A549 (cell line): ENCODE measurements at regions not wholly inside any gene's neighbourhood (a gene's known extent, or its start where the extent isn't known, plus 50 kb on each side); places are given as distances from the start of the nearest gene placed in this dataset.
"Not testable (repeated sequence)": the region's sequence is repeated elsewhere in the genome, so short reads cannot be mapped to it uniquely, and the experiment has no call there.

Source experiments
- ATAC-seq, 2 experiments: fragments of 200-7000 bp in 1 of 2; fragments of >200 bp in 1 of 2; cut with Nextera tagmentation in 1 of 2; cut with Tn5 transposase in 1 of 2; 3 replicates each; pipeline versions ENCODE4 v1.8.0 to v1.9.1; 2018 to 2020; ENCODE audit warnings: mild to moderate bottlenecking in 1 of 2, moderate library complexity in 1 of 2
- CTCF ChIA-PET: fragments of 300-600 bp; sonication (Branson Sonifier 250); formaldehyde crosslinking; extraction: SDS; loops from one replicate; lab custom pipeline; 2021; ENCODE audit warnings: antibody characterized with exemption, inconsistent platforms; lab: Yijun Ruan, JAX
- POLR2A ChIA-PET: fragments of 350-600 bp; formaldehyde crosslinking; extraction: SDS; loops from one replicate; lab custom pipeline; 2021; ENCODE audit warnings: antibody characterized with exemption, inconsistent platforms; lab: Yijun Ruan, JAX
- DNase-seq, 2 experiments: peaks; one replicate each; pipeline versions ENCODE4 v3.0.0 to v3.0.0-alpha.2; 2011 to 2016; ENCODE audit warnings: low read depth in 1 of 2, low spot score in 1 of 2
- FAIRE-seq: peaks from 2 replicates; lab custom pipeline; 2011; peaks lifted over from hg19 to GRCh38; lab: Jason Lieb, UNC
- H3K27ac ChIP-seq, 2 experiments: fragments of >200 bp; sonication (Bioruptor Twin); formaldehyde crosslinking; 3 replicates each; pipeline ENCODE4 v1.5.1; 2016 to 2017
- H3K4me1 ChIP-seq: fragments of >200 bp; sonication (Bioruptor Twin); formaldehyde crosslinking; 3 replicates; pipeline ENCODE4 v1.6.1; 2016
- H3K4me2 ChIP-seq: fragments of >200 bp; sonication (Bioruptor Twin); formaldehyde crosslinking; 3 replicates; pipeline ENCODE4 v1.6.1; 2016
- H3K4me3 ChIP-seq: fragments of >200 bp; sonication (Bioruptor Twin); formaldehyde crosslinking; 3 replicates; pipeline ENCODE4 v1.5.1; 2016
- H3K9me3 ChIP-seq: fragments of >200 bp; sonication (Bioruptor Twin); formaldehyde crosslinking; 3 replicates; pipeline ENCODE4 v1.6.1; 2016
- BHLHE40 ChIP-seq: IDR thresholded peaks from 2 replicates; pipeline ENCODE4 v1.6.1; 2012; ENCODE audit warnings: low read depth, low read length, inconsistent platforms
- EHF ChIP-seq: fragments of 250-450 bp; sonication (Bioruptor Pico); IDR thresholded peaks from 2 replicates; pipeline ENCODE4 v1.5.0; 2020; ENCODE audit warnings: mild to moderate bottlenecking
- ESRRA ChIP-seq: fragments of 150-350 bp; IDR thresholded peaks from 2 replicates; pipeline ENCODE4 v1.6.1; 2014; ENCODE audit warnings: mild to moderate bottlenecking, low read length, borderline replicate concordance
- FOXS1 ChIP-seq: fragments of 250-450 bp; sonication (Bioruptor Pico); IDR thresholded peaks from 2 replicates; pipeline ENCODE4 v1.5.0; 2020; ENCODE audit warnings: mild to moderate bottlenecking, moderate library complexity
- HEYL ChIP-seq: fragments of 250-450 bp; sonication (Bioruptor Pico); IDR thresholded peaks from 2 replicates; pipeline ENCODE4 v1.8.0; 2021; ENCODE audit warnings: mild to moderate bottlenecking, moderate library complexity
- HMGXB4 ChIP-seq: fragments of 250-450 bp; sonication (Bioruptor Pico); IDR thresholded peaks from 2 replicates; pipeline ENCODE4 v1.5.0; 2021; ENCODE audit warnings: mild to moderate bottlenecking, moderate library complexity, borderline replicate concordance
- MAFK ChIP-seq: fragments of 450-650 bp; IDR thresholded peaks from 2 replicates; pipeline ENCODE4 v1.6.1; 2014; ENCODE audit not compliant: partially characterized antibody
- MAZ ChIP-seq: fragments of 150-350 bp; IDR thresholded peaks from 2 replicates; pipeline ENCODE4 v1.6.1; 2014; ENCODE audit warnings: antibody characterized with exemption, low read depth, low read length, borderline replicate concordance
- NFE2L2 ChIP-seq: fragments of 150-350 bp; conservative IDR thresholded peaks from 2 replicates; pipeline ENCODE4 v1.6.1; 2014; ENCODE audit warnings: low read length
- RAD21 ChIP-seq, 2 experiments: fragments of >200 bp in 1 of 2; sonication (Bioruptor Twin) in 1 of 2; formaldehyde crosslinking in 1 of 2; IDR thresholded peaks in 1 of 2; conservative IDR thresholded peaks in 1 of 2; 2 replicates in 1 of 2; 3 replicates in 1 of 2; pipeline ENCODE4 v1.6.1; 2012 to 2018; ENCODE audit warnings: inconsistent platforms in 1 of 2
- RNF2 ChIP-seq: fragments of 200-600 bp; sonication (generic); IDR thresholded peaks from 2 replicates; pipeline ENCODE4 v1.6.1; 2016; ENCODE audit warnings: low read depth, mild to moderate bottlenecking, antibody characterized with exemption, moderate library complexity, borderline replicate concordance
- SMC3 ChIP-seq: fragments of >200 bp; sonication (Bioruptor Twin); formaldehyde crosslinking; IDR thresholded peaks from 3 replicates; pipeline ENCODE4 v1.6.1; 2018; ENCODE audit warnings: inconsistent platforms
- TP53 ChIP-seq: fragments of 250-450 bp; sonication (Bioruptor Pico); IDR thresholded peaks from 2 replicates; pipeline ENCODE4 v1.5.0; 2021; ENCODE audit warnings: mild to moderate bottlenecking, moderate library complexity
- USF2 ChIP-seq: fragments of 450-650 bp; IDR thresholded peaks from 2 replicates; pipeline ENCODE4 v1.6.1; 2014; ENCODE audit warnings: antibody characterized with exemption
- ZFP36 ChIP-seq: fragments of 450-650 bp; IDR thresholded peaks from 2 replicates; pipeline ENCODE4 v1.6.1; 2014; ENCODE audit warnings: borderline replicate concordance; ENCODE audit not compliant: partially characterized antibody
- WGBS: methylation state at CpG from one replicate; pipeline ENCODE4 v1.1.6; 2017; ENCODE audit errors: missing lambda C conversion rate; 5-methylcytosine and 5-hydroxymethylcytosine counted together
- TF ChIP-seq, protein P1 (sequence below): fragments of 150-350 bp; IDR thresholded peaks from 2 replicates; pipeline ENCODE4 v1.6.1; 2014; ENCODE audit warnings: low read depth, mild to moderate bottlenecking, low read length
- TF ChIP-seq, protein P2 (sequence below): IDR thresholded peaks from 2 replicates; pipeline ENCODE4 v1.6.1; 2012

GRCh38 chr13:66154976-66155375 is 1075.2 kb downstream of the PCDH9 start:
- ChIA-PET CTCF (no interaction called here), POLR2A (no interaction called here)
- H3K4me2 ChIP-seq, result no peak overlapping the region
- 73% methylated on average over 1 of the region's 1 CpG for WGBS
- no peaks in the 10 kb centered on the region for H3K9me3 ChIP-seq
- no peaks in the 10 kb centered on the region for H3K4me1 ChIP-seq
- no peak overlapping the region for H3K27ac ChIP-seq
- no peak for DNase-seq
- TF ChIP-seq HMGXB4 (no peak), MAZ (no peak), HEYL (CRISPR knock-in tag) (no peak), SMC3 (no peak), ZFP36 (no peak), RNF2 (no peak), FOXS1 (CRISPR knock-in tag) (no peak), ESRRA (no peak), BHLHE40 (no peak)
- TF ChIP-seq, protein P1, sequence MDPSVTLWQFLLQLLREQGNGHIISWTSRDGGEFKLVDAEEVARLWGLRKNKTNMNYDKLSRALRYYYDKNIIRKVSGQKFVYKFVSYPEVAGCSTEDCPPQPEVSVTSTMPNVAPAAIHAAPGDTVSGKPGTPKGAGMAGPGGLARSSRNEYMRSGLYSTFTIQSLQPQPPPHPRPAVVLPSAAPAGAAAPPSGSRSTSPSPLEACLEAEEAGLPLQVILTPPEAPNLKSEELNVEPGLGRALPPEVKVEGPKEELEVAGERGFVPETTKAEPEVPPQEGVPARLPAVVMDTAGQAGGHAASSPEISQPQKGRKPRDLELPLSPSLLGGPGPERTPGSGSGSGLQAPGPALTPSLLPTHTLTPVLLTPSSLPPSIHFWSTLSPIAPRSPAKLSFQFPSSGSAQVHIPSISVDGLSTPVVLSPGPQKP, result no peak
- TF ChIP-seq, protein P2, sequence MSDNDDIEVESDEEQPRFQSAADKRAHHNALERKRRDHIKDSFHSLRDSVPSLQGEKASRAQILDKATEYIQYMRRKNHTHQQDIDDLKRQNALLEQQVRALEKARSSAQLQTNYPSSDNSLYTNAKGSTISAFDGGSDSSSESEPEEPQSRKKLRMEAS, result no peak
- no peak for ATAC-seq
- no peak overlapping the region for H3K4me3 ChIP-seq
- FAIRE-seq, result no peak

DNA sequence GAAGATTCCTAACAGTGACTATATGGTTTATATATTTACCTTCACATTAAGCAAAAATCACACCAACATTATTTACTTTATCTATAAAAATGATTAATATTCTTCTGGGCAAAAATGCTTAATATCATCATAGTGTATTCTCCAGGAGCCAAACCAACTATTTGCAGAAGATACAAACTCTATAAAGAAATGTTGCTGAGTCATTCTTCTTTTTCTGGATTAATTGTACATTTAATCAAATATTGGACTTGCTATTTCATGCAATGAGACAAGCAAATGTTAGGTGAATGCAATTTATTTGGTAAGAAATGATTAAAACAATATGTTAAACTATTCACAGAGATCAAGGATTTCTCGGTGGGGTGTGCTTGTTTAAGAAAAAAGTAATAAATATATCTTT is 1075.8 kb downstream of the PCDH9 start:
- H3K4me3 ChIP-seq, result no peak overlapping the region
- ChIA-PET POLR2A (no interaction called here), CTCF (no interaction called here)
- FAIRE-seq, result no peak
- H3K9me3 ChIP-seq, result no peaks in the 10 kb centered on the region
- no peak for ATAC-seq
- H3K27ac ChIP-seq, result no peak overlapping the region
- no peak overlapping the region for H3K4me2 ChIP-seq
- TF ChIP-seq TP53 (CRISPR knock-in tag), result no peak
- TF ChIP-seq NFE2L2, result peak; percentile 74
- TF ChIP-seq MAFK, result peak; percentile 63
- no peak for TF ChIP-seq RAD21 (conservative IDR thresholded peaks at IDR 0.05 in 1 of 2, IDR thresholded peaks at IDR 0.05 in 1 of 2)
- TF ChIP-seq, all 56 proteins: peak for 2
- DNase-seq, result no peak
- no peaks in the 10 kb centered on the region for H3K4me1 ChIP-seq
- 34% methylated on average over 1 of the region's 1 CpG for WGBS

GRCh38 chr13:66152596-66152995 is 1077.5 kb downstream of the PCDH9 start:
- POLR2A ChIA-PET, result no interaction called here
- Histone ChIP-seq H3K27ac (no peak overlapping the region), H3K4me1 (no peaks in the 10 kb centered on the region), H3K4me3 (no peak overlapping the region), H3K9me3 (no peaks in the 10 kb centered on the region), H3K4me2 (no peak overlapping the region)
- no peak for FAIRE-seq
- TF ChIP-seq MAFK (no peak), EHF (CRISPR knock-in tag) (no peak), USF2 (no peak), RAD21 (conservative IDR thresholded peaks at IDR 0.05 in 1 of 2, IDR thresholded peaks at IDR 0.05 in 1 of 2) (no peak)
- ATAC-seq, result no peak
- DNase-seq, result no peak
- CTCF ChIA-PET, result no interaction called here

DNA sequence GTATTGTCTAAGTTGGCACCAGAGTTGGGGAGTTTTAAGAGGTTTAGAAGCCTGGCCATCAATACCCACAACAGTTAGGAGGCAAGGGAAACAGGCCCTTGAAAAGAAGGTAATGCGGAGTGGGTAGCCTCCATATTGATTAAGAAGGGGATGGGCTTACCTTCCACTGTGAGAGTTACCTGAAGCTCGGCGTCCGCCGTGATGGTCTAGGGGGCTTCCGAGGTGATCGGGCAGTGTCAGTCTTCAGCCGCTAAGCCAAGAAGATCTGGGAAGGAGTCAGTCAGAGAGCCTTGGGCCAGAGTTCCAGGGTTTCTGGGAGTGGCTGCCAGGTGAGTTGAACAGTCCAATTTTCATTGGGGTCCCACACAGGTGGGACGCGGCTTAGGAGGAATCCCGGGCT is 1085.8 kb downstream of the PCDH9 start:
- H3K4me2 ChIP-seq, DNase-seq, CTCF ChIA-PET, H3K4me1 ChIP-seq, ATAC-seq, H3K4me3 ChIP-seq, H3K27ac ChIP-seq, FAIRE-seq, H3K9me3 ChIP-seq, POLR2A ChIA-PET: not testable (repeated sequence)
- 93% methylated on average over 11 of the region's 11 CpGs for WGBS
